ENCODE measurements at regions not wholly inside any gene's neighbourhood (a gene's known extent, or its start where the extent isn't known, plus 50 kb on each side); places are given as distances from the start of the nearest gene placed in this dataset.

DNA sequence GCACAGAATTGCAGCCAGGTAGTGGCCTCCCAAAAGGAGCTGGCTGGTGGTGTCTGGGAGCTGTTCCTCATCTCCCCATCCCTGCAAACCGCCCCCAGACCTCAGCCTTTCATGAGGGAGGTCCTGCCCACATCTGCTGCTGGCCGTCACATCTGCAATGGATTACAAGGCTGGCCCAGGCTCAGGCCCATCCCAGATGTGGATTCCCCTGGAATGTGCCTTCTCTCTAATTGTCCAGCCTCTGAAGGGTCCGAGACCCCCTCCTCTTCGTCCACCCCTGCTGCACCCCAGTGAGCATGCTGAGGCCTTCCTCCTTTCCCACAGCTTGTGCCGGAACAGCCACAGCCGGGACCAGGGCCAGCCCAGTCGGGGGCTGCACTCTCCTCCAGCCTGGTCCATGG is 115.0 kb upstream of the NALF2 start:
- Histone ChIP-seq H3K27ac (ENCODE audit: low read length) (no peak overlapping the region), H4K20me1 (ENCODE audit: insufficient read depth, low read length) (no peaks in the 10 kb centered on the region), H3K79me2 (ENCODE audit: insufficient read depth, low read length) (no peaks in the 10 kb centered on the region), H3K36me3 (ENCODE audit: insufficient read depth, low read length) (no peaks in the 10 kb centered on the region), H3K4me1 (ENCODE audit: insufficient read depth, low read length) (no peaks in the 10 kb centered on the region), H2AFZ (ENCODE audit: low read depth, low read length) (no peak overlapping the region), H3K9ac (ENCODE audit: low read depth, low read length) (no peak overlapping the region), H3K27me3 (ENCODE audit: insufficient read depth, low read length, poor library complexity) (no peaks in the 10 kb centered on the region), H3K9me3 (ENCODE audit: insufficient read depth, low read length, severe bottlenecking) (no peaks in the 10 kb centered on the region), H3K4me2 (ENCODE audit: insufficient read depth, low read length) (no peak overlapping the region), H3K4me3 (ENCODE audit: low read depth in 1 of 2, low read length in 2 of 2) (no peak overlapping the region)
- DNase-seq (no peak), ATAC-seq (ENCODE audit: insufficient read depth, low read depth) (no peak)
- TF ChIP-seq EZH2 (IDR thresholded peaks at IDR 0.05; ENCODE audit: borderline replicate concordance, low read depth, low read length, severe bottlenecking) = no peak
- TF ChIP-seq, protein P1, sequence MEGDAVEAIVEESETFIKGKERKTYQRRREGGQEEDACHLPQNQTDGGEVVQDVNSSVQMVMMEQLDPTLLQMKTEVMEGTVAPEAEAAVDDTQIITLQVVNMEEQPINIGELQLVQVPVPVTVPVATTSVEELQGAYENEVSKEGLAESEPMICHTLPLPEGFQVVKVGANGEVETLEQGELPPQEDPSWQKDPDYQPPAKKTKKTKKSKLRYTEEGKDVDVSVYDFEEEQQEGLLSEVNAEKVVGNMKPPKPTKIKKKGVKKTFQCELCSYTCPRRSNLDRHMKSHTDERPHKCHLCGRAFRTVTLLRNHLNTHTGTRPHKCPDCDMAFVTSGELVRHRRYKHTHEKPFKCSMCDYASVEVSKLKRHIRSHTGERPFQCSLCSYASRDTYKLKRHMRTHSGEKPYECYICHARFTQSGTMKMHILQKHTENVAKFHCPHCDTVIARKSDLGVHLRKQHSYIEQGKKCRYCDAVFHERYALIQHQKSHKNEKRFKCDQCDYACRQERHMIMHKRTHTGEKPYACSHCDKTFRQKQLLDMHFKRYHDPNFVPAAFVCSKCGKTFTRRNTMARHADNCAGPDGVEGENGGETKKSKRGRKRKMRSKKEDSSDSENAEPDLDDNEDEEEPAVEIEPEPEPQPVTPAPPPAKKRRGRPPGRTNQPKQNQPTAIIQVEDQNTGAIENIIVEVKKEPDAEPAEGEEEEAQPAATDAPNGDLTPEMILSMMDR (IDR thresholded peaks at IDR 0.05; ENCODE audit: borderline replicate concordance, extremely low read depth, low read length, poor library complexity, severe bottlenecking) = no peak

DNA sequence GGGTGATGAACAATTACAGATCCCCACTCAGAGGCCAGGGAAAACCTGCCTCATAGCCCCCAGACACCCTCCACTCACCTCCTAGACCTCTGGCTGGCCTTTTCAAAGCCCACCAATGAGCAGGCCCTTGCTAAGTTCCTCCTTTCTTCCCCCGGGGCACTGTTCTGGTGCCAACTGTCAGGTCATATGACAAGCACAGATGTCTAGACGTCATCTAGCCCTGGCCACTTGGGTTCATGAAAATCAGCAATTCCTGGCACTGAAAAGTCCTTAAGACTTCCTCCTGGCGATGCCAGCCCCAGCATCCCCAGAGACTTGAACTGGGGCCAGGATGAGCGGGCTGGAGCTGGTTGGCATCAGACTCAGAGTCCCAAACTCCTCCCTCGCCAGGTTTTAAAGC is 115.6 kb upstream of the NALF2 start:
- no peak overlapping the region for H3K4me2 ChIP-seq (ENCODE audit: insufficient read depth, low read length)
- no peak overlapping the region for H3K4me3 ChIP-seq (ENCODE audit: low read depth in 1 of 2, low read length in 2 of 2)
- no peaks in the 10 kb centered on the region for H3K9me3 ChIP-seq (ENCODE audit: insufficient read depth, low read length, severe bottlenecking)
- H3K36me3 ChIP-seq (ENCODE audit: insufficient read depth, low read length) = no peaks in the 10 kb centered on the region
- H2AFZ ChIP-seq (ENCODE audit: low read depth, low read length) = no peak overlapping the region
- no peaks in the 10 kb centered on the region for H3K27me3 ChIP-seq (ENCODE audit: insufficient read depth, low read length, poor library complexity)
- H3K9ac ChIP-seq (ENCODE audit: low read depth, low read length) = no peak overlapping the region
- H3K4me1 ChIP-seq (ENCODE audit: insufficient read depth, low read length) = no peaks in the 10 kb centered on the region
- no peak overlapping the region for H3K27ac ChIP-seq (ENCODE audit: low read length)
- H3K79me2 ChIP-seq (ENCODE audit: insufficient read depth, low read length) = no peaks in the 10 kb centered on the region
- H4K20me1 ChIP-seq (ENCODE audit: insufficient read depth, low read length) = no peaks in the 10 kb centered on the region
- DNase-seq (no peak), ATAC-seq (ENCODE audit: insufficient read depth, low read depth) (no peak)
- TF ChIP-seq EZH2 (IDR thresholded peaks at IDR 0.05; ENCODE audit: borderline replicate concordance, low read depth, low read length, severe bottlenecking) = no peak
- TF ChIP-seq, protein P1 (IDR thresholded peaks at IDR 0.05; ENCODE audit: borderline replicate concordance, extremely low read depth, low read length, poor library complexity, severe bottlenecking) = no peak

DNA sequence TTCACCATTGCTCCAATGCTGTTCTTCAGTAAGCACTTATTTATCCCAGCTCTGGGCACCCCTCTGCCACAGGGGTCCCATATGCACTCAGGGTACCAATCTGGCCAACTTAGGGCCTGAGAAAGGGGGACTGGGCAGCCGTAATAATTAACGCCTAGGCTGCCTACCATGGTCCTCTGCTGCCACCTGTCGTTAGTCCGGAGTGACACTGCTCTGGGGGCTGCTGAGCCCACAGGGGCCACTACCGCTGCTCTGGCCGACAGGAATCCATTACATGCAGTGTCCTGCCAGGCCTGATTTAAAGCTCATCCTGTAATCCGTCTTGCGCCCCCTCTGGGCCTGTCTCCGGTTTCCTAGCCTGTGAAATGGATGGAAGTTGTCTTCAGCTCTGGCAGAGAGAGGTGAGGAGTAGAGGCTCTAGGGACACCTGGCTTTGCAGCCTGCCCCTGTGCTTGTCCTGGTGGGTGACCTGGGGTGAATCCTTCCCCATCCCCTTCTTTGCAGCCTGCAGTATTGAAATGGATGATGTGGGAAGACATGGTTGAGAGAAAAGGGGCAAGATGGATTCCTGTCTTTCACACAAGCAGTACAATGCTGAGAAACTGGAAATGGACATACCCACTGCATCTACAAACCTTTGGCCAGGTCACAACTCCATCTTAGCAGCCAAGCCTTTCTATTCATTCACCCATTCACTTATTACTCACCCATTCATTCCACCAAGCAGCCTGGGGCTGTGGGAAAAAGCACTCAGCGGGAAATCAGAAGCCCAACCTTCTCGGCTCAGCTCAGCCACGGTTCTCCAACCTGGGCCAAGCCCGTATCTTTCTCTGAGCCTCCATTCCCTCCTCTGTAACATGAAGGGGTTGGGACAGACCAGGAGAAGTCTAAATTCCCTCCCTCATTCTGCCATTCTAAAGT is 116.3 kb upstream of the NALF2 start:
- Histone ChIP-seq H3K4me3 (ENCODE audit: low read depth in 1 of 2, low read length in 2 of 2) (no peak overlapping the region), H3K4me1 (ENCODE audit: insufficient read depth, low read length) (no peaks in the 10 kb centered on the region), H4K20me1 (ENCODE audit: insufficient read depth, low read length) (no peaks in the 10 kb centered on the region), H2AFZ (ENCODE audit: low read depth, low read length) (no peak overlapping the region), H3K36me3 (ENCODE audit: insufficient read depth, low read length) (no peaks in the 10 kb centered on the region), H3K79me2 (ENCODE audit: insufficient read depth, low read length) (no peaks in the 10 kb centered on the region), H3K9ac (ENCODE audit: low read depth, low read length) (no peak overlapping the region), H3K27ac (ENCODE audit: low read length) (no peak overlapping the region), H3K9me3 (ENCODE audit: insufficient read depth, low read length, severe bottlenecking) (no peaks in the 10 kb centered on the region), H3K27me3 (ENCODE audit: insufficient read depth, low read length, poor library complexity) (no peaks in the 10 kb centered on the region), H3K4me2 (ENCODE audit: insufficient read depth, low read length) (no peak overlapping the region)
- DNase-seq = peak; percentile 35
- ATAC-seq (ENCODE audit: insufficient read depth, low read depth) = peak; percentile 58; the same call in 2 of the 3 replicates
- TF ChIP-seq EZH2 (IDR thresholded peaks at IDR 0.05; ENCODE audit: borderline replicate concordance, low read depth, low read length, severe bottlenecking) = no peak
- TF ChIP-seq, protein P1 (IDR thresholded peaks at IDR 0.05; ENCODE audit: borderline replicate concordance, extremely low read depth, low read length, poor library complexity, severe bottlenecking) = peak; percentile 67
